ENCODE measurements at regions not wholly inside any gene's neighbourhood (a gene's known extent, or its start where the extent isn't known, plus 50 kb on each side); places are given as distances from the start of the nearest gene placed in this dataset.

GRCh38 chr2:220936641-220937197, 635.4 kb downstream of the EPHA4 start:
- intact Hi-C loops (cut with DNase I) = no loop called here
- no peak overlapping the region for H3K27ac ChIP-seq
- H3K4me3 ChIP-seq = no peak overlapping the region
- no peaks in the 10 kb centered on the region for H3K4me1 ChIP-seq
- no peaks in the 10 kb centered on the region for H3K9me3 ChIP-seq
- TF ChIP-seq CTCF (IDR thresholded peaks at IDR 0.05) (no peak), POLR2A (IDR thresholded peaks at IDR 0.05) (no peak)
- no peaks in the 10 kb centered on the region for H3K27me3 ChIP-seq
- no peak for ATAC-seq
- DNase-seq = no peak
- H3K36me3 ChIP-seq (replicated peaks in 1 of 2; ENCODE audit: insufficient read depth in 1 of 2, low read depth in 2 of 2) = no peaks in the 10 kb centered on the region
- WGBS, 2 donors = 38 to 42% methylated on average over 4 of the region's 4 CpGs

GRCh38 chr2:220937245-220937644, 634.9 kb downstream of the EPHA4 start:
- DNase-seq (no peak), ATAC-seq (no peak)
- TF ChIP-seq POLR2A (IDR thresholded peaks at IDR 0.05) = no peak
- no peak for TF ChIP-seq CTCF (IDR thresholded peaks at IDR 0.05)
- intact Hi-C loops (cut with DNase I) = no loop called here
- 78 to 89% methylated on average over 1 of the region's 1 CpG for WGBS, 2 donors
- no peak overlapping the region for H3K27ac ChIP-seq
- H3K4me3 ChIP-seq = no peak overlapping the region
- no peaks in the 10 kb centered on the region for H3K9me3 ChIP-seq
- H3K4me1 ChIP-seq = no peaks in the 10 kb centered on the region
- H3K27me3 ChIP-seq = no peaks in the 10 kb centered on the region
- H3K36me3 ChIP-seq (replicated peaks in 1 of 2; ENCODE audit: insufficient read depth in 1 of 2, low read depth in 2 of 2) = no peaks in the 10 kb centered on the region

- Histone ChIP-seq H3K36me3 (replicated peaks in 1 of 2; ENCODE audit: insufficient read depth in 1 of 2, low read depth in 2 of 2) (no peaks in the 10 kb centered on the region), H3K27me3 (no peaks in the 10 kb centered on the region), H3K9me3 (no peaks in the 10 kb centered on the region), H3K27ac (no peak overlapping the region), H3K4me1 (no peaks in the 10 kb centered on the region), H3K4me3 (no peak overlapping the region)
- DNase-seq = no peak
- WGBS, 2 donors = 63 to 73% methylated on average over 7 to 11 of the region's 11 CpGs
- no peak for TF ChIP-seq POLR2A (IDR thresholded peaks at IDR 0.05)
- TF ChIP-seq CTCF (IDR thresholded peaks at IDR 0.05) = no peak
- intact Hi-C loops (cut with DNase I) = no loop called here
- no peak for ATAC-seq
These were observed 631.5 kb downstream of the EPHA4 start for GRCh38 chr2:220940646-220941045.

- H3K36me3 ChIP-seq (replicated peaks in 1 of 2; ENCODE audit: insufficient read depth in 1 of 2, low read depth in 2 of 2) = no peaks in the 10 kb centered on the region
- H3K27me3 ChIP-seq = no peaks in the 10 kb centered on the region
- no peak overlapping the region for H3K4me3 ChIP-seq
- H3K27ac ChIP-seq = no peak overlapping the region
- no peaks in the 10 kb centered on the region for H3K4me1 ChIP-seq
- intact Hi-C loops (cut with DNase I) = no loop called here
- DNase-seq (no peak), ATAC-seq (no peak)
- 48 to 90% methylated on average over 1 of the region's 1 CpG for WGBS, 2 donors
- no peaks in the 10 kb centered on the region for H3K9me3 ChIP-seq
- TF ChIP-seq POLR2A (IDR thresholded peaks at IDR 0.05) = no peak
These were observed 630.4 kb downstream of the EPHA4 start for GRCh38 chr2:220941683-220942082.

GRCh38 chr2:220946552-220946951, 625.6 kb downstream of the EPHA4 start:
- TF ChIP-seq POLR2A (IDR thresholded peaks at IDR 0.05) (no peak), CTCF (IDR thresholded peaks at IDR 0.05) (no peak)

More at GRCh38 chr2:220946552-220946951, 625.6 kb downstream of the EPHA4 start:
- intact Hi-C loops (cut with DNase I) = no loop called here
- Histone ChIP-seq H3K27me3 (no peaks in the 10 kb centered on the region), H3K27ac (no peak overlapping the region), H3K4me1 (no peaks in the 10 kb centered on the region), H3K4me3 (no peak overlapping the region), H3K36me3 (replicated peaks in 1 of 2; ENCODE audit: insufficient read depth in 1 of 2, low read depth in 2 of 2) (no peaks in the 10 kb centered on the region), H3K9me3 (no peaks in the 10 kb centered on the region)
- WGBS, 2 donors = 53 to 78% methylated on average over 1 of the region's 1 CpG
- ATAC-seq (no peak), DNase-seq (no peak)

All from body of pancreas (tissue), 4 donors.